Hepatocyte (in vitro differentiated cells): ENCODE measurements at regions not wholly inside any gene's neighbourhood (a gene's known extent, or its start where the extent isn't known, plus 50 kb on each side); places are given as distances from the start of the nearest gene placed in this dataset.

Source experiments
- DNase-seq: peaks from one replicate; pipeline ENCODE4 v3.0.0-alpha.2; 2016; ENCODE audit warnings: low spot score
- H2AFZ ChIP-seq: fragments of 200-600 bp; sonication (generic); 2 replicates; pipeline ENCODE4 v1.6.0; 2016; ENCODE audit warnings: antibody characterized with exemption, mild to moderate bottlenecking
- H3K27ac ChIP-seq: fragments of 200-600 bp; sonication (generic); 2 replicates; pipeline ENCODE4 v1.5.1; 2016; ENCODE audit warnings: mild to moderate bottlenecking
- H3K27me3 ChIP-seq: fragments of 200-600 bp; sonication (generic); 2 replicates; pipeline ENCODE4 v1.6.1; 2016
- H3K36me3 ChIP-seq: fragments of 200-600 bp; sonication (generic); replicated peaks from 2 replicates; pipeline ENCODE4 v1.5.1; 2016; ENCODE audit warnings: low read depth; ENCODE audit not compliant: insufficient read depth
- H3K4me1 ChIP-seq: fragments of 200-600 bp; sonication (generic); 2 replicates; pipeline ENCODE4 v1.5.1; 2016; ENCODE audit warnings: mild to moderate bottlenecking, moderate library complexity; ENCODE audit not compliant: insufficient read depth
- H3K4me2 ChIP-seq: fragments of 200-600 bp; sonication (generic); 2 replicates; pipeline ENCODE4 v1.6.0; 2016
- H3K4me3 ChIP-seq: fragments of 200-600 bp; sonication (generic); 2 replicates; pipeline ENCODE4 v1.5.1; 2016; ENCODE audit warnings: mild to moderate bottlenecking
- H3K79me2 ChIP-seq: fragments of 200-600 bp; sonication (generic); 2 replicates; pipeline ENCODE4 v1.6.0; 2017; ENCODE audit warnings: mild to moderate bottlenecking
- H3K9me2 ChIP-seq: fragments of 200-600 bp; sonication (generic); replicated peaks from 2 replicates; pipeline ENCODE4 v1.6.0; 2017; ENCODE audit warnings: mild to moderate bottlenecking; ENCODE audit not compliant: insufficient read depth
- H3K9me3 ChIP-seq: fragments of 200-600 bp; sonication (generic); 2 replicates; pipeline ENCODE4 v1.5.1; 2016; ENCODE audit warnings: low read depth, mild to moderate bottlenecking
- H4K20me1 ChIP-seq: fragments of 200-600 bp; sonication (generic); 2 replicates; pipeline ENCODE4 v1.6.0; 2016; ENCODE audit warnings: mild to moderate bottlenecking; ENCODE audit not compliant: insufficient read depth, poor library complexity, severe bottlenecking
- CTCF ChIP-seq: fragments of 200-600 bp; sonication (generic); IDR thresholded peaks from 2 replicates; pipeline ENCODE4 v1.5.1; 2016; ENCODE audit warnings: antibody characterized with exemption, mild to moderate bottlenecking; ENCODE audit not compliant: poor library complexity
- EZH2 ChIP-seq: fragments of 200-600 bp; sonication (generic); IDR thresholded peaks from 2 replicates; pipeline ENCODE4 v1.6.1; 2016; ENCODE audit warnings: antibody characterized with exemption, mild to moderate bottlenecking, borderline replicate concordance
- EZH2phosphoT487 ChIP-seq: fragments of 200-600 bp; sonication (generic); IDR thresholded peaks from one replicate; pipeline ENCODE4 v1.6.1; 2018; ENCODE audit warnings: antibody characterized with exemption, mild to moderate bottlenecking, low read depth, moderate library complexity; ENCODE audit not compliant: unreplicated experiment, severe bottlenecking
- WGBS: methylation state at CpG from one replicate; pipeline ENCODE4 v1.1.6; 2016; ENCODE audit warnings: low lambda C conversion rate; ENCODE audit errors: missing lambda C conversion rate; 5-methylcytosine and 5-hydroxymethylcytosine counted together

GRCh38 chr17:77280304-77281121 lies 139.7 kb downstream of the SEC14L1 start:
- Histone ChIP-seq H3K36me3 (no peaks in the 10 kb centered on the region), H3K4me2 (peak overlapping the region; percentile 96), H2AFZ (no peak overlapping the region), H3K9me2 (no peaks in the 10 kb centered on the region), H3K4me1 (peaks cover 23% of the 10 kb centered on the region), H4K20me1 (no peaks in the 10 kb centered on the region), H3K9me3 (no peaks in the 10 kb centered on the region), H3K4me3 (no peak overlapping the region), H3K27ac (peak overlapping the region; percentile 81), H3K27me3 (no peaks in the 10 kb centered on the region), H3K79me2 (peaks cover 40% of the 10 kb centered on the region)
- DNase-seq, result peak; percentile 40
- no peak for TF ChIP-seq EZH2phosphoT487
- TF ChIP-seq EZH2, result no peak
- TF ChIP-seq CTCF, result no peak
- 27% methylated on average over 35 of the region's 63 CpGs for WGBS

- no peaks in the 10 kb centered on the region for H3K9me2 ChIP-seq
- 2% methylated on average over 26 of the region's 86 CpGs for WGBS
- no peaks in the 10 kb centered on the region for H4K20me1 ChIP-seq
- peaks cover 40% of the 10 kb centered on the region for H3K79me2 ChIP-seq
- H3K4me1 ChIP-seq, result peaks cover 31% of the 10 kb centered on the region
- TF ChIP-seq CTCF (peak; percentile 37), EZH2 (peak; percentile 30), EZH2phosphoT487 (no peak)
- H3K36me3 ChIP-seq, result no peaks in the 10 kb centered on the region
- peak overlapping the region; percentile 94 for H3K27ac ChIP-seq
- H3K4me3 ChIP-seq, result peak overlapping the region; percentile 82
- peak overlapping the region; percentile 31 for H2AFZ ChIP-seq
- H3K27me3 ChIP-seq, result no peaks in the 10 kb centered on the region
- peak overlapping the region; percentile 96 for H3K4me2 ChIP-seq
- no peaks in the 10 kb centered on the region for H3K9me3 ChIP-seq
- peak; percentile 89 for DNase-seq
Measured at GRCh38 chr17:77281122-77281903, 140.5 kb downstream of the SEC14L1 start.

- Histone ChIP-seq H3K36me3 (no peaks in the 10 kb centered on the region), H2AFZ (peak overlapping the region; percentile 31), H4K20me1 (no peaks in the 10 kb centered on the region), H3K27ac (peak overlapping the region; percentile 94), H3K4me1 (peaks cover 37% of the 10 kb centered on the region), H3K4me2 (peak overlapping the region; percentile 96), H3K79me2 (peaks cover 40% of the 10 kb centered on the region), H3K9me3 (no peaks in the 10 kb centered on the region), H3K9me2 (no peaks in the 10 kb centered on the region), H3K27me3 (no peaks in the 10 kb centered on the region), H3K4me3 (peak overlapping the region; percentile 82)
- WGBS, result 23% methylated on average over 20 of the region's 20 CpGs
- DNase-seq, result peak; percentile 62
- TF ChIP-seq EZH2 (peak; percentile 22), CTCF (no peak), EZH2phosphoT487 (no peak)
Measured at GRCh38 chr17:77281904-77282367, 141.2 kb downstream of the SEC14L1 start.
